ENCODE measurements at regions not wholly inside any gene's neighbourhood (a gene's known extent, or its start where the extent isn't known, plus 50 kb on each side); places are given as distances from the start of the nearest gene placed in this dataset.
"Not testable (repeated sequence)": the region's sequence is repeated elsewhere in the genome, so short reads cannot be mapped to it uniquely, and the experiment has no call there.

DNA sequence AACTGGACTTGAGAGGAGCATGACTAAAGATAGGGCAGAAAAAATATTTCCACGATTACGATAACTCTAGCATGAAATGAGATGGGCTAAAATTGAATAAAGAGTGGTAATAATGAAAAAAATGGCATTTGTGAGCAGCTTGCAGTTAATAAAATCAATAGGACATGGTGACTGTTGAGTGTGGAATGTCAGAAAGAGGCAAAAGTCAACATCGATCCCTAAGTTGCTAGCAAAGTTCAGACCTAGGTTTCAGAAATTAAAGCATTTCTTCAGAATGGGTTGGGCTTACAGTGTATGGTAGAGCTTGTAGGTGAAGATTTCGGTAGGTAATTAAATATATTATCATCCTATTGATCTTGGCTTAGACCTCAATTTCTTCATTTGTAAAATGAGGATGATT lies 656.7 kb upstream of the NRG3 start:
- DNase-seq (ENCODE audit: low read depth, low spot score) = no peak

DNA sequence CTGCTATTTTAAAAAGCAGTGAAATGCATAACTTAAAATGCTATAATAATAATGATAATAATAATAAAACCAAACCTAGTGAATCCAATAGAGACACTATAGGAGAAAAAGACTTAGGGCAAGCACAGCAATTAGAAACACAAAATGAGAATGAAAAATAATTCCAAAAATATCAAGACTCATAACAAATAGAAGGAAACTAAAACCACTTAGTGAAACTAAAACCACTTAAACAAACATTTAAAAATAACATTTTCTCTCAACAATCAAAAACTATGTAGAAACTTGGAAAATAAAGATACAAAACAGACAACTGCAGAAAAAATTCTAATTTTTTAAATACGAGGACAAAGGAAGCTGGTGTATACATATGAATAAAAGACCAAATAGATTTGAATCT lies 655.2 kb upstream of the NRG3 start:
- no peak for DNase-seq (ENCODE audit: low read depth, low spot score)

DNA sequence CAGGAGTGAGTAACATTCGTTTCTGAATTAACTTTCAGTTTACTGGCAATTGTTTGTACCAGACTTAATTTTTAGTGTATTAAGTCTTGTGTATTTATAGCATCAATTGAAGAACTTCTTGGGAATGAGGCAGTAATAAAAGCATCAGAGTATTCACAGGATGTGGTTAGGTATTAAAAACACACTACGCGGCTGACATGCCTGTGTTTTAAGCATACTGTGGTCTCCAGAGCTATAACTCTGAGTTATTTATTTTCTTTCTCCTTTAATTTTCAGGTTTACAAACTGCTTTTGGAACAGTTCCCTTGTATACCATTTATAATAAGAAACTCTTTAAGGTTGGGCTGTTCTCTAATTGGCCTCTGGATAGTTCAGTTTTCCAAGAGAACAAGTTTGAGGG lies 626.1 kb upstream of the NRG3 start:
- no peak for DNase-seq (ENCODE audit: low read depth, low spot score)

DNA sequence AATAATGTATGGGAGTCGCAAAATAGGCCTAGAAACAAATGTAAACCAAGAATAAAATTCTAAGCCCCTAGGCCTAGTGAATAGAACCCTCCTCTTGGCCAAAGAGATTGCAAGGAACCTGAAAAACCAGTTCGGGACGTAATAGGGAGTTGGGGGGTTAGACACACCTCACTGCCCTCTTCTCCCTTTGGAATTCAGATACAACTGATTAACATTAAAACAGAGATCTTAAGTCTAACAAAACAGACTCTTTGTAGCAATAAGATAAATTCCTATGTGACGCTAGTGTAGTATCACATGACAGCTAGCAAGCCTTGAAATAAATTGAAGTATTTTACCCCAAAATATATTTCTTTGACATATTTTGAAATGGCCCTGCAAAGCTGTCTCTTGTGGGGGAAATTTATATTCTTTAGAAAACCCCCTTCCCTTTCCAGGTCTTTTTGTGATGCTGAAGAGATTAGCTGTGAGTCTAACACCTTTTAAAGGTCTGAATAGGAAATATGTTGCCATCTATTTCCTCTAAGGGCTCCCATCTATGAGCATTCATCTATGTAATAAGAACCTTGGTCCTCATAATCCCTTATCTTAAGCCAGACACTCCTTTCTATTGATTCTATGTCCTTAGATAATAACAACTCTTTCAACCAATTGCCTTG lies 623.4 kb upstream of the NRG3 start:
- DNase-seq (ENCODE audit: low read depth, low spot score) = peak; percentile 77

DNA sequence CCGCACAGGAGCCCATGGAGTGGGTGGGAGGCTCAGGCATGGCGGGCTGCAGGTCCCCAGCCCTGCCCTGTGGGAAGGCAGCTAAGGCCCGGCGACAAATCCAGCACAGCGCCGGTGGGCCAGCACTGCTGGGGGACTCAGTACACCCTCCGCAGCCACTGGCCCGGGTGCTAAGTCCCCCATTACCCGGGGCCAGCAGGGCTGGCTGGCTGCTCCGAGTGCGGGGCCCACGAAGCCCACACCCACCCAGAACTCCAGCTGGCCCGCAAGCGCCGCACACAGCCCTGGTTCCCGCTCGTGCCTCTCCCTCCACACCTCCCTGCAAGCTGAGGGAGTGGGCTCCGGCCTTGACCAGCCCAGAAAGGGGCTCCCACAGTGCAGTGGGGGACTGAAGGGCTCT lies 610.0 kb upstream of the NRG3 start:
- not testable (repeated sequence) for DNase-seq (ENCODE audit: low read depth, low spot score)

DNA sequence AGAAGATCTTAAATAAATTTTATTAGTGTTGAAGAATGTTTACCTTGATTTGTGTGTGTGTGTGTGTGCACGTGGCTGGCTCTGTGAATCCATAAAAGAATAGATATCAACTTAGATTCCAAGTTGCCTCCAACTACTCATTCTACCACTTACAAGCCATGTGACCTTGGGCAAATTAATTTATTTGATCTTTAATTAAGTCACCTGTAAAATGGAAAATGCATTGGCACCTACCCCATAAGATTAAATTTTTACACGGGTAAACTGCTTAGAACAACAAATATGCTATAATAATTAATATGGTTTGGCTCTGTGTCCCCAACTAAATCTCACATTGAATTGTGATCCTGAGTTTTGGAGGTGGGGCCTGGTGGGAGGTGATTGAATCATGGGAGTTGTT lies 604.9 kb upstream of the NRG3 start:
- DNase-seq (ENCODE audit: low read depth, low spot score) = no peak

DNA sequence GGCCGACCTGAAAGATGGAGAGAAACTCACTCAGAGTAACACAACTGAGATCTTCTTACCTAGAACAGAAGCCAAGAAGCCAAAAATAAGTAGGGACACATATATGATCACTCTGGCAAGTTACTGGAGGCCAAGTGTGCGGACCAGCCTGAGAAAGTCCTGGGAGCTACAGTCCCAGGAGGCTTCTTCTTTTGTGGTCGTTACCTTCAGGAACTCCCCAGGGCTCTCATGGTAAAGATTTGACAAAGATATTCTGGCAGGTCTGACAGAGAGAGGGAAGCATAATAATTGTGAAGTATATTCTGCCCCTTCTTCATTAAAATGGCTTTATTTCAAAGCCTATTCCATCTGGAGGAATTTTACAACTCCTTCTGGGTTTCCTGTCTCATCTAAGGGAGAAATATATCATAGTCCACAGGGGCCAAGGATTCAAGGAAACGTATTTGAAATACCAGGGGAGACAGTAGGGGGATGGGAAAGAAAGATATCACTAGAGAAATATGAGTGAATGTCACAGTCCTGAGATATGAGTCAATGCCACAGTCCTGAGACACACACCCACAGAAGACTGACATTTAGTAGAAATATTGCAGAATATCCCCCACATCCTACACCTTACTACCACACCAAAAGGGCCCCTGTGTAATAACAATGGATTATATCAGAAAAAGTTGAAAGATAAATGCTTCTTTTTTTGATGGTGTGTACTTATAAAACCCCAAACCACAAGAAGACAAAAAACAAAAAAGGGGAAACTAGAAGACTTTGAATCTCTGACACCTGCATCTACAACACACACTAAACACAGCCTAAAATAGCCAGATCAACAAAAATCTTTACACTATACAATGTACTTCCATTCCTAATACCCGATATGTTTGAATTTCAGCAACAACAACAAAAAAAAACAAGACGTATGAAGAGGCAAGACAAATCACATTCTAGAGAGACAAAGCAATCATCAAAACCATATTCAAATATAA lies 594.2 kb upstream of the NRG3 start:
- no peak for DNase-seq (ENCODE audit: low read depth, low spot score)

DNA sequence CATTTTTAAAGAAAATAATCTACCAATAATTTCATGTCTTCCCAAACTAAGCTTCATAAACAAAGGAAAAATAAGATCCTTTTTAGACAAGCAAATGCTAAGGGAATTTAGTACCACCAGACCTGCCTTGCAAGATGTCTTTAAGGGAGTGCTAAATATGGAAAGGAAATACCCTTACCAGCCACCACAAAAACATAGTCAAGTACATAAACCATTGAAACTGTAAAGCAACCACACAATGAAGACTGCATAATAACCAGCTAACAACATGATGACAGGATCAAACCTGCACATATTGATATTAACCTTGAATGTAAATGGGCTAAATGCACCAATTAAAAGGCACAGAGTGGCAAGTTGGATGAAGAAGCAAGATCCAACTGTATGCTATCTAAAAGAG lies 586.5 kb upstream of the NRG3 start:
- DNase-seq (ENCODE audit: low read depth, low spot score) = no peak

DNA sequence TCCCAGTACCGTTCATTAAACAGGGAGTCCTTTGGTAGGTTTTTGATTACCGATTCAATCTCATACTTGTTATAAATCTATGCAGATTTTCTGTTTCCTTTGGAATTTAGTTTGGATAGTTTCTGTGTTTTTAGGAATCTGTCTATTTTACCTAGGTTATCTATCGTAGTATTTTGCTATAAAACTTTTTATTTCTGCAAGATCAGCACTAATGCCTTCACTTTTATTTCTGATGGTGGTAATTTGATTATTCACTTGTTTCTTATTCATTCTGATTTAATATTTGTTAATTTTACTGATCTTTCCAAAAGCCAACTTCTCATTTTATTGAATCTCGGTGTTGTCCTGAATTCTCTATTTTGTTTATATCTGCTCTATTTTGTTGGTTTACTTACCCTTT lies 577.7 kb upstream of the NRG3 start:
- DNase-seq (ENCODE audit: low read depth, low spot score) = no peak

DNA sequence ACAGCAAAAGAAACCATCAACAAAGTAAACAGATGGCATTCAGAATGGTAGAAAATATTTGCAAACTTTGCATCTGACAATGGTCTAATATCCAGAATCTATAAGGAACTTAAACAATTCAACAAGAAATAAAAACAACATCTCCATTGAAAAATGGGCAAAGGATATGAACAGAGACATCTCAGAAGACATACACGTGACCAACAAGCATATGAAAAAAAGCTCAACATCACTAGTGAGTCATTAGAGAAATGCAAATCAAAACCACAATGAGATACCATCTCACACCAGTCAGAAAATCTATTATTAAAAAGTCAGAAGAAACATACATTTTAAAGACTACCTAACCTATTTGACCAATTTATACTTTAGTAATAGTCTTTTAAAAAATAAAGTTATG lies 571.3 kb upstream of the NRG3 start:
- no peak for DNase-seq (ENCODE audit: low read depth, low spot score)

DNA sequence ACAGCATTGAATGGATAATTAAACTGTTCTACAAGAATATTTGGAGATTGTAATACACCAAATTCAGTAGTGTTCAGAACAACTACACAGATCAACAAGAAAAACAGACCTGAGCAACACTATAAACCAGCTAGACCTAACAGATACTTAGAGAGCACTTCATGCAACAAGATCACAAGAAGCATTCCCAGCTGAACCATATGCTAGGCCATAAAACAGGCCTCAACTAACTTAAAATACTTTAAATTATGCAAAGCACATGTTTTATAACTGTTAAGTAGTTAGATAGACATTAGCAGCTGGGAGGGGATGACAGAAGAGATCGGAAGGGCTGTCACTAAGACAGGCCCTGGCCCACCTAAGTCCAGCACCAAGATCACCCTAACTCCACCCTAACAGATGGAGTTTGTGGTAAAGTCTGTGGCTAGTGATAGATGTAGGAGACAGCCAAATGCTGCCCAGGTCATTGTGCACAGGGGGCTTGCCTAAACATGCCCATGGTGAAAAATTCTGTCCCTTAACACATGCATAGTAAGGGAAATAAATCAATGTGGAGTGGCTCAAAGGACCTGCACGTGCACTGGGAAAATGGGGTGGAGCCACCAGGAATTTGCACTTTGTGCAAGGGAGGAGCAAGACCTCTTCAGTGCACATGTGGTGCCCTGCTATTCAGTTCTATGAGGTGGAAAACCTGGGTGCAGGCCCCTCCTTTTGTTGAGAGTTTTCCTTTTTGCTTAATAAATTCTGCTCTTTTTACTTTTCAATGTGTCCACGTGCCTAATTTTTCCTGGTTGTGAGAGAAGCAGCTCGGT lies 567.8 kb upstream of the NRG3 start:
- DNase-seq (ENCODE audit: low read depth, low spot score) = no peak

DNA sequence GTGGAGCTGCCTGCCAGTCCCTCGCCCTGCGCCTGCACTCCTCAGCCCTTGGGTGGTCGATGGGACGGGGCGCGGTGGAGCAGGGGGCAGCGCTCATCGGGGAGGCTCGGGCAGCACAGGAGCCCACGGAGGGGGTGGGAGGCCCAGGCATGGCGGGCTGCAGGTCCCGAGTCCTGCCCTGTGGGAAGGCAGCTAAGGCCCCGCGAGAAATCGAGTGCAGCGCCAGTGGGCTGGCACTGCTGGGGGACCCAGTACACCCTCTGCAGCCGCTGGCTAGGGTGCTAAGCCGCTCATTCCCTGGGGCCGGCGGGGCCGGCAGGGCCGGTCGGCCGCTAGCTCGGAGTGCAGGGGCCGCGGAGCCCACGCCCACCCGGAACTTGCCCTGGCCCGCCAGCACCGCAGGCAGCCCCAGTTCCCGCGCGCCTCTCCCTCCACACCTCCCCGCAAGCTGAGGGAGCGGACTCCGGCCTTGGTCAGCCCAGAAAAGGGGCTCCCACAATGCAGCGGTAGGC lies 565.9 kb upstream of the NRG3 start:
- no peak for DNase-seq (ENCODE audit: low read depth, low spot score)

DNA sequence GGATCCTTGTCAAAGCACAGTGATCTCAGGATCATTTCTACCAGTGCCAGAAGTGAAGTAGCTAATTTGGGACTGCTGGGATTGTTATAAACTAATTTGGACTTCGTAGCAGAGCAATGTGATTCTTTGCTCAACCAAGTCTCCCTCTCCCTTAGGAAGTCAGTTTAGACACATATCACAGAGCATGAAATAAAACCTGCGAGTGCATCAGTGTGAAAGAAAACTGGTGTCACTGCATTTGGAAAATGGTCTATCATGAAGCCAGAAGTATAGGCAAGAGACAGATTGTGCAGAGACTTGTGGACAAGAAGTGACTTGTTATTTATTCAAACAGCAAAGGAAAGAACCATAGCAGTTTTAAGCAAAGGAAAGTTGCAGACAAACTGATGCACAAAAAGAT lies 560.5 kb upstream of the NRG3 start:
- DNase-seq (ENCODE audit: low read depth, low spot score) = no peak

DNA sequence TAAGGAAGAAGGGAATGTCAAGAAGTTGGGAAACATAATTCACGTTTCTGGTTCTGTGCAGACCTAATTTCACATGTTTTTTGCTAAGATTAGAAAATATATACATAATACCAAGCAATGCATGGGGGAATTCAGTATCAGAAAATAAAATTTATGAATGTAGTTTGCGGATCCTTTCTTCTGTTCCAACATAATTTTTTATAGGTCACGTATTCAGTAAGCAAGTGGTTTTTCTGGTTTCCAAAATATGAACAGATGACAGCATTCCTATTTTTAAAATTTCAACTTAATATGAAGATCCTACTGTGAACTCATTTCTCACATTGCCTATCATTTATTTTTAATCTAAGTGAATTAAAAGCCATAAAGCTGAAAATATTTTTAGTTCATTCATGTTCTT lies 560.0 kb upstream of the NRG3 start:
- DNase-seq (ENCODE audit: low read depth, low spot score) = no peak

DNA sequence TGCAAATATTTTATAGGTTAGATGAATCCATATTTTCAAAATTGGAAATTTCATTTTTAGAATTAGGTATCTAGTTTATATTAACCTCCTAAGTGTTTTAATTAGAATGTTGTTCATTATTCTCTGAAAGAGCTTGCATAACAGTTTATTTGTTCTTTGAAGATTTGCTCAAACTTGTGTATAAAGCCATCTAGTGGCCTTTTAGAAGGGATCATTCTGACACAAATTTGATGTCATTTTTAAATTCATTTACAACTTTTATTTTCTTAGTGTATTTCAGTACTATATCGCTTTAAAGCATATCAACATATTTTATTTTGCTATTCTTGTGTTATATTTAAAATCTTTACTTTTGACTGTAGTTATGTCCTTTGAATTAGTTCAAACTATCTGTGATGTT lies 527.0 kb upstream of the NRG3 start:
- no peak for DNase-seq (ENCODE audit: low read depth, low spot score)

DNA sequence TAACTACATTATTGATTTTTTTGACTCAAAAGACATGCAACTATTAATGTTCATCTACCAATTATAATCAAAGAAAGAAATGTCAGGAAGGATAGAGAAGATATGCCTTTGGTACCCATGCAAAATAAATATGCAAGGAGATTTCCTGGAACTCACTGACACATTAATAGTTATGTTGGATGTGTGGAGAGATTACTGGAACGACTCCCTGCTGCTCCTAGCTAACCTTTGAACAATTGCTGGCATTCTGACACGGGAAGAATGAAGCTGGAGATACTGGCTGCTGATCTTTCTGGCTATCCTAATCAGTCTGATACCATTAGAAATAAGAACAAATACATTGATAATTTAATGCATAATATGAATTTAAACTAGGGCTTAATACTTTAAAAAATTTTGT lies 507.9 kb upstream of the NRG3 start:
- DNase-seq (ENCODE audit: low read depth, low spot score) = no peak

DNA sequence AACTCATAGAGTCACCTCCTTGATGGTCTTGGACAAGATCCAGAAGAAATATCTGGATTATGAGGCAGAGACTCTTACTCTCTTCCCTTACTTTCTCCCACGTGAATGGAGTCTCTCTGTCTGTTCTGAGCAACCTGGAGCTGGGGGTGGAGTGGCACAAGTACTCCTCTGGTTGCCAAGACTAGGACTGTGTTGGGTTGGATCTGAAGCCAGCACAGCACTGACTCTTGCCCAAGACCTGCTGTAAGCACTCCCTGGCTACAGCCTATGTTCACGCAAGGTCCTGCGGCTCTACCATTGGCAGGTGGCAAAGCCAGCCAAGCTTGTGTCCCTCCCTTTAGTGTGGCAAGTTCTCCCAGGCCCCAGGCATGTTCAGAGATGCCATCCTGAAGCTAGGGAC lies 488.2 kb upstream of the NRG3 start:
- no peak for DNase-seq (ENCODE audit: low read depth, low spot score)

DNA sequence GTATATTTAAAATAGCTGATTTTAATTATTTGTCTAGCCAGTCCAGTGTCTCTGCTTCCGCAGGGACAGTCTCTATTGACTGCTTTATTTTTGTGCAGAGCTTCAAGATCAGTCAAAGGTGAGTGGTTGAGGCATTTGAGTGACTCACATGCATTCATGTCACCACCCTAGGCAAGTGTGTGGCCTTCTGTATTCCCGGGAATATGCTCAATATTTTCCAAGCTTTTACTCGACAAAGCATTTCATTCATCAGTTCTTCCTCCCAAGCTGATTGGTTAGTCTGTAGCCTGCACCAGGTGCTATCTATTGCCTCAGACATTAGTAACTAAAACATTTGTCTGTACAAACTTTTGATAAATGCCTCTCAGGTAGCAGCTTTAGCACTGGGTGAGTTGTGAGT lies 471.5 kb upstream of the NRG3 start:
- DNase-seq (ENCODE audit: low read depth, low spot score) = no peak

DNA sequence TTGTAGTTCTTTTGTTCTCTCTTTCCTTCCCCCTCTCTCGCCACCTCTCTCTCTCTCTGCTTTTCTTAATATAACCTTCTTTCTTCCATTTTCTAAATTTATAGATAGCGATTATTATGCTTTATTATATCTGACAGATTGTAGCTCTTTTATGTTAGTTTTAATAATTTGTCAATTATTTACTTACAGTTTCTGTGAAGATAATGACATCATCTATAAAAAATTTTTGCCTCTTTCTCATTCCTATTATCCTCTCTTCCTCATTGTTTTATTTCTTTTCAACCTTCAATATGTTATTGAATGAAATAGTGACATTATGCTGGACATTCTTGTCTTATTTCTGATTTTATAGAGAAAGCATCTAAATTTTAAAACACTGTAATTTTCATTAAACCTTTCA lies 469.6 kb upstream of the NRG3 start:
- no peak for DNase-seq (ENCODE audit: low read depth, low spot score)

DNA sequence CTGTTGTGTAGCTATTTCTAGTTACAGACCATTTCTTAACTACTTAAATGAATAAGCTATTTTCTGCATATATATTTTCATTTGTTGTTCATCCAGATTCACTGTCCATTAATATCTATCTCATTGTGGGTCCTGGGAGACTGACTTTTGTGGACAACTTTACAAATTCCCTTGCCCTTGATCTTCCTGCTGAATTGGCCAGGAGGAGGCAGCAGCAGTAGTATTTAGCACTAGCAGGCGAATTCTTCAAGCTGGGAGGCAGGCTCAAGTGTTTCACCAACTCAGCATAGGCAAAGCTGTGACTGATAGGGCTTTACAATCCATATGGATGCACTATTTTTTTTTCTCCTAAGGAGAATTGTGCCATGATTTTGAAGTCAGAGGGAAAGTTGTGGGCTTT lies 461.0 kb upstream of the NRG3 start:
- peak; percentile 9 for DNase-seq (ENCODE audit: low read depth, low spot score)

DNA sequence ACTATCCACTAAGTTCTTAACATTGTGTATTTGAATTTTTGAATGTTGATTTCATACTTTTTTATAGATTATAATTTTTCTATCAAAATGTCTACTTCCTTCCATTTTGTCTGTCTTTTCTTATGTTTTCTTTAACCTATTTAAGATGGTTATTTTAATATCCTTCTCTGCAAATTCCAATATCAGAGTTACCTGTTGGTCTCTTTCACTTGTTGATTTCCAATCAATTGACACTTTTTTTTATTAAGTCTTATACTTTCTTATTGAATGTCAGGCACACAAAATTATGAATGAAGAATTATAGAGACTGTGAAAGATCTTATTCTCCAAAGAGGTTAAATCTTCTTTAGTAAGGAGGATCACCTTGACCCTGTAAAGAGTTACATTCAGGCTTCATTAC lies 448.3 kb upstream of the NRG3 start:
- no peak for DNase-seq (ENCODE audit: low read depth, low spot score)

DNA sequence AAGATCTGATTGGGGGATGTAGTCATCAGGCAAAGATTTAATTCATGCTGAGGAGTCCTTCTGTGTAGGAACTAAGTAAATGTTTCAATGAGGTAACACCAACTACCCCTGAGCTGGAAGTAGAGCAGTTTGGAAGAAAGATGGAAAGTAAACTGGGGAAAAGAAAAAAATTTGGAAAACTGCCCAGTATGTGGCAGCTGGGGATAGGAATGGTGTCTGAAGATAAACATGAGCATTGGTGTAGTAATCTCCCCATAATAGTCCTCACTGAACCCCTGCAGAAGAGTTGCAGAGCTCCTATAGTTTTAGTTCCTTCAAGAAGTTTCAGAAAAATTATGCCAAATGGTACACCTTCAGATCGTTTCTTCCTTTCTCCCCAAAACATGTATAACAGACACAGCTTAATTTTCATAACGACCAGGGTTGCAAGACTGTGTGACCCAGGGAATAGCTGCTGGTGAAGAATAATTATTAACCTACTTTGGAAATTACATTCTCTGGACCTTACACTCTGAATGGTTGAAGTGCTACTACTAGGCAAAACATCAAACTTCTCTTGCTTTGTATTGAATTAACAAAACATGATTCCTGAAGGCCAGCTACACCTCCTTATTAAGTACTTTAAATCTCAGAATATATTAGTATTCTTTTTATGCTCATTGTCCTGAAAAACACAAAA lies 446.4 kb upstream of the NRG3 start:
- DNase-seq (ENCODE audit: low read depth, low spot score) = no peak
